Fibroblast of lung (primary cell): ENCODE measurements at regions not wholly inside any gene's neighbourhood (a gene's known extent, or its start where the extent isn't known, plus 50 kb on each side); places are given as distances from the start of the nearest gene placed in this dataset.

Source experiments
- CTCF ChIP-seq, 2 donors: IDR thresholded peaks in 1 of 2; conservative IDR thresholded peaks in 1 of 2; 1 replicate in 1 of 2; 2 replicates in 1 of 2; pipeline ENCODE4 v1.5.1; 2011 to 2012; ENCODE audit warnings: low read length in 2 of 2, control low read depth in 1 of 2, inconsistent platforms in 1 of 2, low read depth in 1 of 2, mild to moderate bottlenecking in 1 of 2
- EZH2 ChIP-seq: IDR thresholded peaks from 2 replicates; pipeline ENCODE4 v1.5.1; 2012; ENCODE audit warnings: low read length, control low read depth, mild to moderate bottlenecking; ENCODE audit errors: missing control alignments

- TF ChIP-seq EZH2 (no peak), CTCF (conservative IDR thresholded peaks at IDR 0.05 in 1 of 2, IDR thresholded peaks at IDR 0.05 in 1 of 2; ENCODE audit: low read depth in 1 of 2, low read length in 2 of 2) (no peak)
These were observed 284.5 kb upstream of the USP25 start for GRCh38 chr21:15445327-15445726.
